ENCODE measurements at regions not wholly inside any gene's neighbourhood (a gene's known extent, or its start where the extent isn't known, plus 50 kb on each side); places are given as distances from the start of the nearest gene placed in this dataset.

- no peak for TF ChIP-seq CTCF (IDR thresholded peaks at IDR 0.05)
- no peaks in the 10 kb centered on the region for H3K9me3 ChIP-seq
- intact Hi-C loops (cut with DNase I) = no loop called here
- H3K36me3 ChIP-seq = no peaks in the 10 kb centered on the region
- DNase-seq = no peak
- H3K27me3 ChIP-seq (ENCODE audit: low read depth) = no peaks in the 10 kb centered on the region
- no peak overlapping the region for H3K27ac ChIP-seq
- no peak for ATAC-seq
- no peaks in the 10 kb centered on the region for H3K4me1 ChIP-seq
- no peak overlapping the region for H3K4me3 ChIP-seq
Measured at GRCh38 chr6:119524410-119524809, 174.8 kb upstream of the MAN1A1 start.

- no peaks in the 10 kb centered on the region for H3K27me3 ChIP-seq (ENCODE audit: low read depth)
- no peak overlapping the region for H3K4me3 ChIP-seq
- H3K4me1 ChIP-seq = no peaks in the 10 kb centered on the region
- TF ChIP-seq CTCF (IDR thresholded peaks at IDR 0.05) = no peak
- H3K9me3 ChIP-seq = no peaks in the 10 kb centered on the region
- intact Hi-C loops (cut with DNase I) = no loop called here
- ATAC-seq = no peak
- no peak for DNase-seq
- no peaks in the 10 kb centered on the region for H3K36me3 ChIP-seq
- H3K27ac ChIP-seq = no peak overlapping the region
Measured at GRCh38 chr6:119523556-119523955, 174.0 kb upstream of the MAN1A1 start.

- Histone ChIP-seq H3K27me3 (ENCODE audit: low read depth) (no peaks in the 10 kb centered on the region), H3K27ac (no peak overlapping the region), H3K4me1 (no peaks in the 10 kb centered on the region), H3K9me3 (no peaks in the 10 kb centered on the region), H3K4me3 (no peak overlapping the region), H3K36me3 (no peaks in the 10 kb centered on the region)
- ATAC-seq (no peak), DNase-seq (no peak)
- intact Hi-C loops (cut with DNase I) = no loop called here
- no peak for TF ChIP-seq CTCF (IDR thresholded peaks at IDR 0.05)
Measured at GRCh38 chr6:119521251-119521650, 171.7 kb upstream of the MAN1A1 start.

GRCh38 chr6:119517428-119517827 is 167.9 kb upstream of the MAN1A1 start:
- Histone ChIP-seq H3K27me3 (ENCODE audit: low read depth) (no peaks in the 10 kb centered on the region), H3K36me3 (no peaks in the 10 kb centered on the region), H3K4me1 (no peaks in the 10 kb centered on the region), H3K4me3 (no peak overlapping the region), H3K27ac (no peak overlapping the region), H3K9me3 (no peaks in the 10 kb centered on the region)
- no peak for ATAC-seq
- DNase-seq = no peak
- TF ChIP-seq CTCF (IDR thresholded peaks at IDR 0.05) = no peak
- intact Hi-C loops (cut with DNase I) = no loop called here

- H3K27me3 ChIP-seq (ENCODE audit: low read depth) = no peaks in the 10 kb centered on the region
- DNase-seq (no peak), ATAC-seq (no peak)
- H3K9me3 ChIP-seq = no peaks in the 10 kb centered on the region
- no peak for TF ChIP-seq CTCF (IDR thresholded peaks at IDR 0.05)
- no peaks in the 10 kb centered on the region for H3K36me3 ChIP-seq
- H3K4me1 ChIP-seq = no peaks in the 10 kb centered on the region
- H3K4me3 ChIP-seq = no peak overlapping the region
- intact Hi-C loops (cut with DNase I) = no loop called here
- no peak overlapping the region for H3K27ac ChIP-seq
Measured at GRCh38 chr6:119514345-119514744, 164.8 kb upstream of the MAN1A1 start.

- intact Hi-C loops (cut with DNase I) = no loop called here
- Histone ChIP-seq H3K4me1 (no peaks in the 10 kb centered on the region), H3K4me3 (no peak overlapping the region), H3K36me3 (no peaks in the 10 kb centered on the region), H3K27me3 (ENCODE audit: low read depth) (no peaks in the 10 kb centered on the region), H3K9me3 (no peaks in the 10 kb centered on the region), H3K27ac (no peak overlapping the region)
- no peak for ATAC-seq
- no peak for TF ChIP-seq CTCF (IDR thresholded peaks at IDR 0.05)
- no peak for DNase-seq
Measured at GRCh38 chr6:119511024-119511423, 161.5 kb upstream of the MAN1A1 start.

Data from lower lobe of right lung (tissue), 2 donors.